DLD1 (cell line): ENCODE measurements at regions not wholly inside any gene's neighbourhood (a gene's known extent, or its start where the extent isn't known, plus 50 kb on each side); places are given as distances from the start of the nearest gene placed in this dataset.
"Not testable (repeated sequence)": the region's sequence is repeated elsewhere in the genome, so short reads cannot be mapped to it uniquely, and the experiment has no call there.

ENCODE experiments used
- in situ Hi-C: cut with HindIII; loops from 2 replicates; pipeline ENCODE4 v1.10.0; 2017; ENCODE audit warnings: low sequenced_read_pairs

GRCh38 chr5:166276006-166276405 is 2015.4 kb upstream of the WWC1 start:
- in situ Hi-C loops = no loop called here

GRCh38 chr5:166279828-166280227 is 2011.6 kb upstream of the WWC1 start:
- in situ Hi-C loops = no loop called here

- in situ Hi-C loops = no loop called here
These were observed 2010.0 kb upstream of the WWC1 start for GRCh38 chr5:166281433-166281832.

GRCh38 chr5:166282939-166283338 is 2008.5 kb upstream of the WWC1 start:
- in situ Hi-C loops = no loop called here

- in situ Hi-C loops = no loop called here
These were observed 2006.1 kb upstream of the WWC1 start for GRCh38 chr5:166285361-166285760.

GRCh38 chr5:166286832-166287231 is 2004.6 kb upstream of the WWC1 start:
- in situ Hi-C loops = no loop called here

GRCh38 chr5:166287866-166288265 is 2003.6 kb upstream of the WWC1 start:
- in situ Hi-C loops = no loop called here

GRCh38 chr5:166291800-166292199 is 1999.6 kb upstream of the WWC1 start:
- in situ Hi-C loops = not testable (repeated sequence)

GRCh38 chr5:166293892-166294291 is 1997.6 kb upstream of the WWC1 start:
- in situ Hi-C loops = no loop called here

GRCh38 chr5:166302166-166302565 is 1989.3 kb upstream of the WWC1 start:
- in situ Hi-C loops = no loop called here

GRCh38 chr5:166317425-166317824 is 1974.0 kb upstream of the WWC1 start:
- in situ Hi-C loops = no loop called here

- in situ Hi-C loops = no loop called here
These were observed 1970.4 kb upstream of the WWC1 start for GRCh38 chr5:166320920-166321480.

- in situ Hi-C loops = no loop called here
These were observed 1967.1 kb upstream of the WWC1 start for GRCh38 chr5:166324372-166324771.

GRCh38 chr5:166329149-166329800 is 1962.2 kb upstream of the WWC1 start:
- in situ Hi-C loops = no loop called here

GRCh38 chr5:166330036-166330435 is 1961.4 kb upstream of the WWC1 start:
- in situ Hi-C loops = no loop called here

- in situ Hi-C loops = no loop called here
These were observed 1959.9 kb upstream of the WWC1 start for GRCh38 chr5:166331521-166331920.

GRCh38 chr5:166338801-166339200 is 1952.6 kb upstream of the WWC1 start:
- in situ Hi-C loops = no loop called here

GRCh38 chr5:166340039-166340438 is 1951.4 kb upstream of the WWC1 start:
- in situ Hi-C loops = no loop called here

- in situ Hi-C loops = no loop called here
These were observed 1949.6 kb upstream of the WWC1 start for GRCh38 chr5:166341740-166342337.

GRCh38 chr5:166342402-166342801 is 1949.0 kb upstream of the WWC1 start:
- in situ Hi-C loops = no loop called here

- in situ Hi-C loops = no loop called here
These were observed 1944.6 kb upstream of the WWC1 start for GRCh38 chr5:166346726-166347374.

GRCh38 chr5:166349046-166349445 is 1942.4 kb upstream of the WWC1 start:
- in situ Hi-C loops = no loop called here
